ENCODE measurements at regions not wholly inside any gene's neighbourhood (a gene's known extent, or its start where the extent isn't known, plus 50 kb on each side); places are given as distances from the start of the nearest gene placed in this dataset.

DNA sequence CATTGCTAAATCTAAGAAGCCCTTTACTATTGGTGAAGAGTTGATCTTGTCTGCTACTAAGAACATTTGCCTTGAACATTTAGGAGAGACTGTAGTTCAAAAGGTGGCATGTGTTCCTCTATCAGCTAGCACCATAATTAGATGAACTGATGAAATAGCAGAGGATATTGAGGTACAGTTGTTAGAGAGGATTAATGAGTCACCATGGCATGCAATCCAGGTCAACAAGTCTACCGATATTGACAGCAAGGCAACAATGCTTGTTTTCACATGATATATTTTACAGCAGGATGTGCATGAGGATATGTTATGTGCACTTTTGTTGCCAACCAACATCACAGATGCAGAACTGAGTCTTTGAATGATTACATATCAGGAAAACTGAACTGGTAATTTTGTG, 134.3 kb upstream of the CDH9 start (continued):
- TF ChIP-seq ZNF114 (CRISPR knock-in tag; IDR thresholded peaks at IDR 0.05), result no peak
- TF ChIP-seq, protein P1, sequence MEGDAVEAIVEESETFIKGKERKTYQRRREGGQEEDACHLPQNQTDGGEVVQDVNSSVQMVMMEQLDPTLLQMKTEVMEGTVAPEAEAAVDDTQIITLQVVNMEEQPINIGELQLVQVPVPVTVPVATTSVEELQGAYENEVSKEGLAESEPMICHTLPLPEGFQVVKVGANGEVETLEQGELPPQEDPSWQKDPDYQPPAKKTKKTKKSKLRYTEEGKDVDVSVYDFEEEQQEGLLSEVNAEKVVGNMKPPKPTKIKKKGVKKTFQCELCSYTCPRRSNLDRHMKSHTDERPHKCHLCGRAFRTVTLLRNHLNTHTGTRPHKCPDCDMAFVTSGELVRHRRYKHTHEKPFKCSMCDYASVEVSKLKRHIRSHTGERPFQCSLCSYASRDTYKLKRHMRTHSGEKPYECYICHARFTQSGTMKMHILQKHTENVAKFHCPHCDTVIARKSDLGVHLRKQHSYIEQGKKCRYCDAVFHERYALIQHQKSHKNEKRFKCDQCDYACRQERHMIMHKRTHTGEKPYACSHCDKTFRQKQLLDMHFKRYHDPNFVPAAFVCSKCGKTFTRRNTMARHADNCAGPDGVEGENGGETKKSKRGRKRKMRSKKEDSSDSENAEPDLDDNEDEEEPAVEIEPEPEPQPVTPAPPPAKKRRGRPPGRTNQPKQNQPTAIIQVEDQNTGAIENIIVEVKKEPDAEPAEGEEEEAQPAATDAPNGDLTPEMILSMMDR (conservative IDR thresholded peaks at IDR 0.05; ENCODE audit: low read depth in 2 of 2), result no peak

DNA sequence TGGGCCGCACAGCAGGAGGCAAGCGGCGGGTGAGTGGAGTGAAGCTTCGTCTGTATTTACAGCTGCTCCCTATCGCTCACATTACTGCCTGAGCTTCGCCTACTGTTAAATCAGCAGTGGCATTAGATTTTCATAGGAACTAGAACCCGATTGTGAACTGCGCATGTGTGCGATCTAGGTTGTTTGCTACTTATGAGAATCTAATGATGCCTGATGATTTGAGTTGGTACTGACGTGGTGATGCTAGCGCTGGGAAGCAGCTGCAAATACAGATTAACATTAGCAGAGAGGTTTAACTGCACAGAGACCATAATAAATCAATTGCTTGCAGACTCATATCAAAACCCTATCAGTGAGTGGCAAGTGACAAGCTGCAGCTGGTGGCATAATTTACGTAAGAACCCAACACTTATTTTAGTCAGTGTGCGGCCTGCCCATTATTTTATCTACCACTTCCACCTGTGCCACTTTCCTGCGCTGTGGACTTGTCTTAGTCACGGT, 133.4 kb upstream of the CDH9 start:
- H3K27ac Mint-ChIP-seq, result no peak overlapping the region
- Histone ChIP-seq H4K20me1 (replicated peaks; ENCODE audit: insufficient read depth) (no peaks in the 10 kb centered on the region), H2AFZ (no peak overlapping the region), H3K9me2 (ENCODE audit: insufficient read depth) (no peaks in the 10 kb centered on the region), H3K27ac (ENCODE audit: low read depth) (no peak overlapping the region), H3K4me3 (no peak overlapping the region), H3F3A (replicated peaks; ENCODE audit: low read depth) (no peaks in the 10 kb centered on the region), H3K27me3 (ENCODE audit: insufficient read depth) (no peaks in the 10 kb centered on the region), H3K79me2 (replicated peaks; ENCODE audit: insufficient read depth) (no peaks in the 10 kb centered on the region), H3K4me2 (no peak overlapping the region), H3K36me3 (ENCODE audit: insufficient read depth) (no peaks in the 10 kb centered on the region), H3K4me1 (ENCODE audit: insufficient read depth) (no peaks in the 10 kb centered on the region)
- no peak for ATAC-seq
- H3K4me3 Mint-ChIP-seq, result no peak overlapping the region
- H3K36me3 Mint-ChIP-seq (ENCODE audit: low read depth), result no peaks in the 10 kb centered on the region
- H3K9me3 Mint-ChIP-seq, result no peaks in the 10 kb centered on the region
- H3K27me3 Mint-ChIP-seq (ENCODE audit: insufficient read depth, low read depth, poor library complexity), result no peaks in the 10 kb centered on the region
- H3K4me1 Mint-ChIP-seq, result no peaks in the 10 kb centered on the region
- TF ChIP-seq, protein P1 (conservative IDR thresholded peaks at IDR 0.05; ENCODE audit: low read depth in 2 of 2), result no peak
- no peak for TF ChIP-seq ZNF331 (CRISPR knock-in tag; IDR thresholded peaks at IDR 0.05; ENCODE audit: low read depth)
- TF ChIP-seq EZH2 (IDR thresholded peaks at IDR 0.05; ENCODE audit: low read depth, unreplicated experiment), result no peak
- TF ChIP-seq POLR2AphosphoS5 (IDR thresholded peaks at IDR 0.05; ENCODE audit: low read depth), result no peak
- no peak for TF ChIP-seq CREB1 (CRISPR knock-in tag; IDR thresholded peaks at IDR 0.05; ENCODE audit: low read depth)
- TF ChIP-seq, protein P2, sequence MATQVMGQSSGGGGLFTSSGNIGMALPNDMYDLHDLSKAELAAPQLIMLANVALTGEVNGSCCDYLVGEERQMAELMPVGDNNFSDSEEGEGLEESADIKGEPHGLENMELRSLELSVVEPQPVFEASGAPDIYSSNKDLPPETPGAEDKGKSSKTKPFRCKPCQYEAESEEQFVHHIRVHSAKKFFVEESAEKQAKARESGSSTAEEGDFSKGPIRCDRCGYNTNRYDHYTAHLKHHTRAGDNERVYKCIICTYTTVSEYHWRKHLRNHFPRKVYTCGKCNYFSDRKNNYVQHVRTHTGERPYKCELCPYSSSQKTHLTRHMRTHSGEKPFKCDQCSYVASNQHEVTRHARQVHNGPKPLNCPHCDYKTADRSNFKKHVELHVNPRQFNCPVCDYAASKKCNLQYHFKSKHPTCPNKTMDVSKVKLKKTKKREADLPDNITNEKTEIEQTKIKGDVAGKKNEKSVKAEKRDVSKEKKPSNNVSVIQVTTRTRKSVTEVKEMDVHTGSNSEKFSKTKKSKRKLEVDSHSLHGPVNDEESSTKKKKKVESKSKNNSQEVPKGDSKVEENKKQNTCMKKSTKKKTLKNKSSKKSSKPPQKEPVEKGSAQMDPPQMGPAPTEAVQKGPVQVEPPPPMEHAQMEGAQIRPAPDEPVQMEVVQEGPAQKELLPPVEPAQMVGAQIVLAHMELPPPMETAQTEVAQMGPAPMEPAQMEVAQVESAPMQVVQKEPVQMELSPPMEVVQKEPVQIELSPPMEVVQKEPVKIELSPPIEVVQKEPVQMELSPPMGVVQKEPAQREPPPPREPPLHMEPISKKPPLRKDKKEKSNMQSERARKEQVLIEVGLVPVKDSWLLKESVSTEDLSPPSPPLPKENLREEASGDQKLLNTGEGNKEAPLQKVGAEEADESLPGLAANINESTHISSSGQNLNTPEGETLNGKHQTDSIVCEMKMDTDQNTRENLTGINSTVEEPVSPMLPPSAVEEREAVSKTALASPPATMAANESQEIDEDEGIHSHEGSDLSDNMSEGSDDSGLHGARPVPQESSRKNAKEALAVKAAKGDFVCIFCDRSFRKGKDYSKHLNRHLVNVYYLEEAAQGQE (IDR thresholded peaks at IDR 0.05; ENCODE audit: unreplicated experiment), result no peak
- no peak for TF ChIP-seq EZH2phosphoT487 (IDR thresholded peaks at IDR 0.05; ENCODE audit: unreplicated experiment)
- TF ChIP-seq NANOG (IDR thresholded peaks at IDR 0.05; ENCODE audit: borderline replicate concordance), result no peak
- no peak for TF ChIP-seq STAT1 (IDR thresholded peaks at IDR 0.05; ENCODE audit: unreplicated experiment)
- peak; percentile 12 for DNase-seq (ENCODE audit: low spot score)

All from GM23338 (cell line).